ENCODE measurements at regions not wholly inside any gene's neighbourhood (a gene's known extent, or its start where the extent isn't known, plus 50 kb on each side); places are given as distances from the start of the nearest gene placed in this dataset.

- no peak overlapping the region for H3K4me3 ChIP-seq (ENCODE audit: low read depth, low read length)
- in situ Hi-C loops (cut with HindIII; ENCODE audit: low sequenced_read_pairs): no loop called here
- TF ChIP-seq, protein P1, sequence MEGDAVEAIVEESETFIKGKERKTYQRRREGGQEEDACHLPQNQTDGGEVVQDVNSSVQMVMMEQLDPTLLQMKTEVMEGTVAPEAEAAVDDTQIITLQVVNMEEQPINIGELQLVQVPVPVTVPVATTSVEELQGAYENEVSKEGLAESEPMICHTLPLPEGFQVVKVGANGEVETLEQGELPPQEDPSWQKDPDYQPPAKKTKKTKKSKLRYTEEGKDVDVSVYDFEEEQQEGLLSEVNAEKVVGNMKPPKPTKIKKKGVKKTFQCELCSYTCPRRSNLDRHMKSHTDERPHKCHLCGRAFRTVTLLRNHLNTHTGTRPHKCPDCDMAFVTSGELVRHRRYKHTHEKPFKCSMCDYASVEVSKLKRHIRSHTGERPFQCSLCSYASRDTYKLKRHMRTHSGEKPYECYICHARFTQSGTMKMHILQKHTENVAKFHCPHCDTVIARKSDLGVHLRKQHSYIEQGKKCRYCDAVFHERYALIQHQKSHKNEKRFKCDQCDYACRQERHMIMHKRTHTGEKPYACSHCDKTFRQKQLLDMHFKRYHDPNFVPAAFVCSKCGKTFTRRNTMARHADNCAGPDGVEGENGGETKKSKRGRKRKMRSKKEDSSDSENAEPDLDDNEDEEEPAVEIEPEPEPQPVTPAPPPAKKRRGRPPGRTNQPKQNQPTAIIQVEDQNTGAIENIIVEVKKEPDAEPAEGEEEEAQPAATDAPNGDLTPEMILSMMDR (IDR thresholded peaks at IDR 0.05; ENCODE audit: low read depth, low read length): no peak
- DNase-seq (ENCODE audit: low read depth, low spot score): no peak
These were observed 463.9 kb downstream of the EPHA3 start for GRCh38 chr3:89571298-89571697.

DNA sequence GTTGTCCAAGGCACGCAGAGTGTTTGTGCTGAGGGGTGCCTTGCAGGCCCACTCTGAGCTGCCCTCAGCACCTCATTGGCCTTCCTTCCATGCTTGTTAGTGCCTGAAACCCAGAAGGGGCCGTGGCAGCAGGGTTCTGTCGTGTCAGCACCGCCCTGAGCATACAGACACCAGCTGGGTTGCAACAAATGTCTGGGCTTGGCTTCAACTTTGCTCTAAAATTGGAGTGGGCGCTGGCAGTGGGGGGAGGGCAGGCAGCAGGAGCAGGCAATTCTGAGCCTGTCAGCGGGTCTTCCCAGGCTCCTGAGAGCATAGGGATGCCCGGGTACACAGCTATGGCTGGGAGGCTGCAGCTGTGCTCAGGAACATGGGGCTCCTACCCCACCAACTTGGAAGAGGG is 464.3 kb downstream of the EPHA3 start:
- in situ Hi-C loops (cut with HindIII; ENCODE audit: low sequenced_read_pairs): no loop called here
- no peak overlapping the region for H3K4me3 ChIP-seq (ENCODE audit: low read depth, low read length)
- no peak for DNase-seq (ENCODE audit: low read depth, low spot score)
- TF ChIP-seq, protein P1 (IDR thresholded peaks at IDR 0.05; ENCODE audit: low read depth, low read length): no peak

- TF ChIP-seq, protein P1 (IDR thresholded peaks at IDR 0.05; ENCODE audit: low read depth, low read length): no peak
- in situ Hi-C loops (cut with HindIII; ENCODE audit: low sequenced_read_pairs): no loop called here
- no peak overlapping the region for H3K4me3 ChIP-seq (ENCODE audit: low read depth, low read length)
- DNase-seq (ENCODE audit: low read depth, low spot score): no peak
These were observed 464.8 kb downstream of the EPHA3 start for GRCh38 chr3:89572261-89572660.

DNA sequence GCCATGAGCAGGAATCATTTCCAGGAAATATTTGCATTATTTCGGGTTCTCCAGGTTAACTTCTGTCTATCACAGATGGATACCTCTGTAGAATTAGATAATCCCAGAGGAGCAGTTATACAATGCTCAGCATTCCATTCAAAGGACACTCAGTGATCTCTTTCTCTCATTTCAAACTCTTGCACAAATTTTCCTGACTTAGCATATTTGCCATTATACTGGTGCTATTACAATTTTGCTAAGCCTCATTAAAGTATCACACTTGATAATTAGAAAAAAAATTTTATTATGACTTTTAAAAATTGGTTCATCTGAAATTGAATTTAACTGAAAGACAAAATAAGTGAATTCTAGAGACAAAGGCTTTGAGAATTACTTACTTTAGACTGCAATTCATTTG is 469.0 kb downstream of the EPHA3 start:
- TF ChIP-seq, protein P1 (IDR thresholded peaks at IDR 0.05; ENCODE audit: low read depth, low read length): no peak
- H3K4me3 ChIP-seq (ENCODE audit: low read depth, low read length): no peak overlapping the region
- in situ Hi-C loops (cut with HindIII; ENCODE audit: low sequenced_read_pairs): no loop called here
- DNase-seq (ENCODE audit: low read depth, low spot score): no peak

GRCh38 chr3:89577637-89578530 is 470.5 kb downstream of the EPHA3 start:
- in situ Hi-C loops (cut with HindIII; ENCODE audit: low sequenced_read_pairs): no loop called here
- no peak for DNase-seq (ENCODE audit: low read depth, low spot score)
- no peak overlapping the region for H3K4me3 ChIP-seq (ENCODE audit: low read depth, low read length)
- TF ChIP-seq, protein P1 (IDR thresholded peaks at IDR 0.05; ENCODE audit: low read depth, low read length): no peak

DNA sequence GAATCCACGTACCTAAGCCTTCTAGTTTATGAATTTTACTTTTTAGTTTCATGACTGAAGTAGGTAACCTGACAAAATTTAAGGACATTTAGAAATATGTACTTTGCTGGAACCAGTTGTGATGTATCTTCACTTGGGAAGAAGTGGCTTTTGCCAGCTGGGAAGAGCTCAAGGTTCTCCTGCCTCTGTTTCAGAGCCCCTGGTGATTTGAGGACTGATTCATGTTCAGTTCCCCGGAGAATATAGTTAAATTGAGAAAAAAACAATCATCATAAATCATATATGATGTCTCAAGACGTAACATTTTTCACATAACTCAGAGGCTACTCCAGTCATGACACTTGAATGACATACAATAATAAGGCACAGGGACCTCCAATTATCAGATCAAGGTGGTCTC is 473.4 kb downstream of the EPHA3 start:
- H3K4me3 ChIP-seq (ENCODE audit: low read depth, low read length): no peak overlapping the region
- TF ChIP-seq, protein P1 (IDR thresholded peaks at IDR 0.05; ENCODE audit: low read depth, low read length): no peak
- DNase-seq (ENCODE audit: low read depth, low spot score): no peak
- in situ Hi-C loops (cut with HindIII; ENCODE audit: low sequenced_read_pairs): no loop called here

Data from astrocyte of the spinal cord (primary cell).